Mesendoderm (in vitro differentiated cells): ENCODE measurements at regions not wholly inside any gene's neighbourhood (a gene's known extent, or its start where the extent isn't known, plus 50 kb on each side); places are given as distances from the start of the nearest gene placed in this dataset.

ENCODE experiments used
- DNase-seq: peaks from one replicate; pipeline ENCODE4 v3.0.0; 2013
- H2AK5ac ChIP-seq: 2 replicates; pipeline ENCODE4 v1.6.1; 2013; ENCODE audit warnings: low read length, inconsistent platforms
- H2BK120ac ChIP-seq: 2 replicates; pipeline ENCODE4 v1.6.1; 2013; ENCODE audit warnings: low read depth, mild to moderate bottlenecking, low read length, moderate library complexity, mixed read lengths
- H2BK15ac ChIP-seq: replicated peaks from 2 replicates; pipeline ENCODE4 v1.6.1; 2013; ENCODE audit warnings: low read depth, mild to moderate bottlenecking, moderate library complexity
- H2BK5ac ChIP-seq: 2 replicates; pipeline ENCODE4 v1.6.1; 2013; ENCODE audit warnings: low read length, inconsistent platforms
- H3K18ac ChIP-seq: 2 replicates; pipeline ENCODE4 v1.6.1; 2013; ENCODE audit warnings: mild to moderate bottlenecking, low read length, mixed read lengths
- H3K23ac ChIP-seq: one replicate; pipeline ENCODE4 v1.6.1; 2013; ENCODE audit warnings: low read length
- H3K27ac ChIP-seq: 2 replicates; pipeline ENCODE4 v1.5.1; 2013; ENCODE audit warnings: low read depth, mild to moderate bottlenecking, inconsistent platforms, low read length, moderate library complexity
- H3K27me3 ChIP-seq: 2 replicates; pipeline ENCODE4 v1.6.1; 2013; ENCODE audit warnings: low read length, control low read depth, mild to moderate bottlenecking, inconsistent platforms; ENCODE audit not compliant: insufficient read depth, poor library complexity
- H3K36me3 ChIP-seq: 2 replicates; pipeline ENCODE4 v1.6.1; 2013; ENCODE audit warnings: low read length, inconsistent platforms; ENCODE audit not compliant: control insufficient read depth, insufficient read depth
- H3K4ac ChIP-seq: one replicate; pipeline ENCODE4 v1.6.1; 2013; ENCODE audit warnings: low read depth, mild to moderate bottlenecking, low read length, moderate library complexity
- H3K4me1 ChIP-seq: 2 replicates; pipeline ENCODE4 v1.6.1; 2013; ENCODE audit warnings: low read depth, low read length, inconsistent platforms; ENCODE audit not compliant: control insufficient read depth
- H3K4me2 ChIP-seq: 2 replicates; pipeline ENCODE4 v1.6.1; 2013; ENCODE audit warnings: low read length
- H3K4me3 ChIP-seq: 2 replicates; pipeline ENCODE4 v1.5.1; 2013; ENCODE audit warnings: mild to moderate bottlenecking, low read length
- H3K56ac ChIP-seq: one replicate; pipeline ENCODE4 v1.6.1; 2013; ENCODE audit warnings: low read length
- H3K79me1 ChIP-seq: 2 replicates; pipeline ENCODE4 v1.6.1; 2013; ENCODE audit warnings: low read length, inconsistent platforms
- H3K79me2 ChIP-seq: 2 replicates; pipeline ENCODE4 v1.6.1; 2013; ENCODE audit warnings: mild to moderate bottlenecking, low read length; ENCODE audit not compliant: control insufficient read depth, insufficient read depth
- H3K9ac ChIP-seq: 2 replicates; pipeline ENCODE4 v1.6.1; 2013; ENCODE audit warnings: low read length, inconsistent platforms
- H4K5ac ChIP-seq: one replicate; pipeline ENCODE4 v1.6.1; 2013; ENCODE audit warnings: low read length
- H4K8ac ChIP-seq: one replicate; pipeline ENCODE4 v1.6.1; 2013; ENCODE audit warnings: low read depth, mild to moderate bottlenecking, control low read depth, low read length, moderate library complexity
- WGBS: extraction: QIAGEN DNeasy Blood & Tissue Kit; methylation state at CpG from one replicate; pipeline ENCODE4 v1.1.7; 2013; ENCODE audit warnings: low lambda C conversion rate, missing lambda C conversion rate; ENCODE audit not compliant: insufficient coverage; ENCODE audit errors: extremely low coverage; 5-methylcytosine and 5-hydroxymethylcytosine counted together

DNA sequence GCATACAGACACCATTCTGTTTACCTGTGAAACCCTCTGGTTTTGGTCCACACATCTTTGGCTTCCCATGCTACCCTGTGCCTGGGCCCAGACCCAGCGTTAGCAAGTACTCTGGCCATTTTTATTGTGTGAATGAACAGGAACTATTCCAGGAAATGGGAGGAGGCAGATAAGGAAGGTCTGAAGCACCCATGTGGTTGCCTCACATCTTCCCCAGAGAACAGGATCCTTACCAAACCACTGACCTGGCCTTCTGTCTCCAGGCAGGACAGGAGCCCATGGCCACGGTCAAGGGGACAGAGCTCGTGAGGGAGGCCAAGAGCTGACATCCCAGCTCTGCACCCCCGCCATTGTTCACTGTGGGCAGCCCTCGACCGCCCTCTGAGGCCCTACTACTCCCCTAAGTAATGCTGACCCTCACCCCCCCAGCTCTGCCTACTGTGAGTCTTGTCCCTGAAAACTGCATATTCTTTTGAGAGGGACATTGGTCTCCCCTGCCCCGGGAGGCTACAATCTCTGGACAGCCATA lies 97.7 kb upstream of the TP53I11 start:
- Histone ChIP-seq H3K36me3 (no peaks in the 10 kb centered on the region), H3K79me2 (no peaks in the 10 kb centered on the region), H4K5ac (no peak overlapping the region), H2AK5ac (no peak overlapping the region), H2BK5ac (no peak overlapping the region), H3K27ac (no peak overlapping the region), H2BK15ac (no peak overlapping the region), H3K4me2 (no peak overlapping the region), H3K27me3 (no peaks in the 10 kb centered on the region), H3K4me3 (no peak overlapping the region), H4K8ac (no peak overlapping the region), H3K23ac (no peak overlapping the region), H3K56ac (no peak overlapping the region), H3K4ac (no peak overlapping the region), H2BK120ac (no peak overlapping the region), H3K18ac (no peak overlapping the region), H3K79me1 (no peaks in the 10 kb centered on the region), H3K4me1 (no peaks in the 10 kb centered on the region), H3K9ac (no peak overlapping the region)
- WGBS: no CpG with 5 or more reads among the region's 7 CpGs
- no peak for DNase-seq

DNA sequence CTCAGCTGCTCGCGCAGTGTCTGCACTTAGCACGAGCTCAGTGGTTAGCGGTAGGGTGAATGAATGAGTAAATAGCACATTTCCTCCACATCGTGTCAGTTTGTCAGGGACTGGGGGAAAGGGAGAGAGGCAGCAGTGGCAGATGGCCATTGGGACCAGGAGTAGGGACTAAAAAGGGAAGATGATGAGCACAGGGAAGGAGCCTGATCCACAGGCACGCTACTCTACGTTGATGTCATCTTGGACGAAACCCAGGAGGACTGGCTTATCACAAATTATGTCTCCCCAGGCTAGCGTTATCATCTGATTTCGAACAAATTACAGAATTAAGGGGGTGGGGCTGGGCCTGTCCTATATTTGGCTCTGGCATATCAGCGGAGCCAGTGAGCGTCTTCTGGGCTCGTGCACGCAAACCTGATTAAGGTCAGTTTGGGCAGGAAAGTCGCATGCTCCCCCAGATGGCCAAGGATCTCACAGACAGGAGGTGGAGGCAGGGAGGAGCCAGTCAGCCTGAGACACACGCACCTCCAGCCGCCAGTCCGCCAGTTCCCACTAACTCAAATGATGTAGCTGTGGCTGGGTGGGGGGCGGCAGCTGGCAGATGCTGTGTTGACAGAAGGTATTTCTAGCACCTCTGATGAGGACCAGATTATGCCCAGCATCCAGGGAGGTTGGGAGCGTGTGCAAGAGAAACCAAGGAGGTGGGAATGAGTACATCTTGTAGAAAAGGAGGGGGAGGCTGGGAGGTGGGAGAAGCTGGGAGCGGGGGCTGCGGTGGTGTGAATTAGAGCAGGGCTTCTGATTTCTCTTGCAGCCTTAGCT lies 97.4 kb upstream of the PRDM11 start:
- Histone ChIP-seq H3K9ac (no peak overlapping the region), H3K27me3 (no peaks in the 10 kb centered on the region), H2BK120ac (no peak overlapping the region), H3K4me2 (no peak overlapping the region), H3K79me1 (no peaks in the 10 kb centered on the region), H3K23ac (no peak overlapping the region), H3K36me3 (no peaks in the 10 kb centered on the region), H4K8ac (no peak overlapping the region), H3K4ac (no peak overlapping the region), H3K27ac (no peak overlapping the region), H2BK5ac (no peak overlapping the region), H4K5ac (no peak overlapping the region), H2AK5ac (no peak overlapping the region), H3K79me2 (no peaks in the 10 kb centered on the region), H3K56ac (no peak overlapping the region), H2BK15ac (no peak overlapping the region), H3K4me1 (no peaks in the 10 kb centered on the region), H3K18ac (no peak overlapping the region), H3K4me3 (no peak overlapping the region)
- no CpG with 5 or more reads among the region's 22 CpGs for WGBS
- no peak for DNase-seq

DNA sequence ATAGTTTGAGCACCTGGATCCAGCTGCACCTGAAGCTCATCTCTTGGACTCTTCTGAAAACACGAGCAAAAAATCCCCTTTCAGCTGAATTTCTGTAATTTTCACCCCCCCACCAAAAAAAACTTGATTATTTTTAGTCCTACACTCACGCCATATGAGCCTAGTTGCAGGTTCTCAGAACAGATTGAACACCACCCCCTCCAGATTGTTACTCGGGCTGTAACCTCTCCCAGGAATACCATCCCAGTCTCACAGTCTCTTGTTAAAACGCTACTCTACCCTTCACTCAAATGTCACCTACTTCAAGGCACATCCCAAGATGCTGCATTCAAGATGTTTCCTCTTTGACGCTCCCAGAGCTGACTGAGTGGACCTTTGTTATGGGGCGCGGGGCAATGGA lies 96.3 kb upstream of the PRDM11 start:
- no peak overlapping the region for H3K27ac ChIP-seq
- no peak overlapping the region for H4K5ac ChIP-seq
- H3K4me1 ChIP-seq: no peaks in the 10 kb centered on the region
- H3K27me3 ChIP-seq: no peaks in the 10 kb centered on the region
- H3K23ac ChIP-seq: no peak overlapping the region
- H2BK5ac ChIP-seq: no peak overlapping the region
- no peak for DNase-seq
- H3K18ac ChIP-seq: no peak overlapping the region
- H2AK5ac ChIP-seq: no peak overlapping the region
- H4K8ac ChIP-seq: no peak overlapping the region
- no CpG with 5 or more reads among the region's 7 CpGs for WGBS
- H2BK15ac ChIP-seq: no peak overlapping the region
- no peak overlapping the region for H3K9ac ChIP-seq
- no peak overlapping the region for H3K56ac ChIP-seq
- H3K79me2 ChIP-seq: no peaks in the 10 kb centered on the region
- no peak overlapping the region for H3K4me3 ChIP-seq
- no peaks in the 10 kb centered on the region for H3K36me3 ChIP-seq
- no peak overlapping the region for H2BK120ac ChIP-seq
- no peak overlapping the region for H3K4ac ChIP-seq
- H3K4me2 ChIP-seq: no peak overlapping the region
- no peaks in the 10 kb centered on the region for H3K79me1 ChIP-seq

DNA sequence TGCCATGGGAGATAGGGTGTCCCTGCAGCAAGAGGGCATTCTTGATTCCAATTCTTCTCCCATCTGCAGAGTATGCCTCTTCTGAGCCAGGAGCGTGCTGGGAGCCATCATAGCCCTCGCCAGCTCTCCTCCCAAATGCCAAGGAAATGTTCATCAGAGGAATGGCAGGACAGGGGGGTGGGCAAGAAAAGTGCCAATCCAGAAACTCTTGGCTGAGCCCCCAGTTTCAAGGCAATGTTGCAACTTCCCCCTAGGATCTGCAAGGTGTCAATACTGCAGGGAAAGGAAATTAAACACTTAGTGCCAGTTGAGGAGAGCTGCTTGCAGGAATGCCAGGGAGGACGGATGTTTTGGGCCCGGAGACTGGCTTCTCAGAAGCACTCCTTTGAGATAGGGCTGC lies 94.8 kb upstream of the PRDM11 start:
- no peak overlapping the region for H2BK15ac ChIP-seq
- H3K56ac ChIP-seq: no peak overlapping the region
- H3K4me3 ChIP-seq: no peak overlapping the region
- WGBS: no CpG with 5 or more reads among the region's 4 CpGs
- no peaks in the 10 kb centered on the region for H3K79me1 ChIP-seq
- no peak overlapping the region for H3K4ac ChIP-seq
- DNase-seq: no peak
- H3K79me2 ChIP-seq: no peaks in the 10 kb centered on the region
- no peak overlapping the region for H4K5ac ChIP-seq
- H2BK5ac ChIP-seq: no peak overlapping the region
- no peak overlapping the region for H3K23ac ChIP-seq
- no peak overlapping the region for H2AK5ac ChIP-seq
- no peaks in the 10 kb centered on the region for H3K36me3 ChIP-seq
- H3K27ac ChIP-seq: no peak overlapping the region
- H4K8ac ChIP-seq: no peak overlapping the region
- H3K4me1 ChIP-seq: peaks cover 1% of the 10 kb centered on the region
- H3K18ac ChIP-seq: no peak overlapping the region
- no peaks in the 10 kb centered on the region for H3K27me3 ChIP-seq
- H2BK120ac ChIP-seq: no peak overlapping the region
- H3K4me2 ChIP-seq: no peak overlapping the region
- no peak overlapping the region for H3K9ac ChIP-seq

DNA sequence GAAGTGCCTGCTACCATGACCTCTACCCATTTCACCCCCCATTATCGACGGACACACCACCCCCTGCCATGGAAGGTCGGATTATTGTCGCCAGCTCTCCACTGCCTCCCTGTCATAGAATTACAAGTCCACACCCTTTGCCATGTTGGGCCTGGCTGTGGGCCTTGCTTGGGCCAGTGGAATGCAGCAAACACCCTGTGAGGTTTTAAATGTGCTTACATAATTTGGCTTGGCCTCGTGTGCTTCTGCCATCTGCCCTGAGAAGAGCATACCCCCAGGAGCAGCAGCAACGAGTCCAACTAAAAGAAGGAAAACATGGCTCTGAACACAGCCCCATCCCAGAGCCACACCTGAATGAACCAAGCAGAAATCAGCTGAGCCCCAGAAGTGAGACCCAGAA lies 94.1 kb upstream of the PRDM11 start:
- Histone ChIP-seq H3K4ac (no peak overlapping the region), H4K5ac (no peak overlapping the region), H3K4me2 (no peak overlapping the region), H3K36me3 (no peaks in the 10 kb centered on the region), H3K18ac (no peak overlapping the region), H4K8ac (no peak overlapping the region), H2BK15ac (no peak overlapping the region), H3K4me3 (no peak overlapping the region), H3K27ac (no peak overlapping the region), H3K23ac (no peak overlapping the region), H2BK5ac (no peak overlapping the region), H3K9ac (no peak overlapping the region), H3K56ac (no peak overlapping the region), H3K4me1 (peaks cover 3% of the 10 kb centered on the region), H2BK120ac (no peak overlapping the region), H3K79me2 (no peaks in the 10 kb centered on the region), H3K27me3 (no peaks in the 10 kb centered on the region), H3K79me1 (no peaks in the 10 kb centered on the region), H2AK5ac (no peak overlapping the region)
- no peak for DNase-seq
- WGBS: no CpG with 5 or more reads among the region's 6 CpGs
